Endothelial cell of umbilical vein (primary cell): ENCODE measurements at regions not wholly inside any gene's neighbourhood (a gene's known extent, or its start where the extent isn't known, plus 50 kb on each side); places are given as distances from the start of the nearest gene placed in this dataset.

Source experiments
- BruUV-seq: library from RNA; stranded (reverse); fragments of 400-500 nt; replicated peaks from 2 replicates; lab custom pipeline; 2021; lab: Mats Ljungman, UMichigan
- CTCF ChIA-PET: fragments of 300-600, 350-600 bp; sonication (Branson Sonifier 250); formaldehyde crosslinking; loops from one replicate; lab custom pipeline; 2021; ENCODE audit warnings: antibody characterized with exemption, inconsistent platforms; lab: Charles Lee
- POLR2A ChIA-PET: fragments of 300-600, 350-600 bp; sonication (Branson Sonifier 250); formaldehyde crosslinking; loops from one replicate; lab custom pipeline; 2021; ENCODE audit warnings: antibody characterized with exemption, inconsistent platforms; lab: Charles Lee
- DNase-seq: peaks from one replicate; pipeline ENCODE4 v3.0.0-alpha.2; 2011; ENCODE audit warnings: low read depth, low spot score
- FAIRE-seq: peaks from 2 replicates; lab custom pipeline; 2011; peaks lifted over from hg19 to GRCh38; lab: Jason Lieb, UNC
- H2AFZ ChIP-seq: 2 replicates; pipeline ENCODE4 v1.6.0; 2012; ENCODE audit warnings: low read depth, low read length, control low read depth, inconsistent platforms
- H3K27ac ChIP-seq: 2 replicates; pipeline ENCODE4 v1.5.1; 2011; ENCODE audit warnings: low read depth, mild to moderate bottlenecking, control low read depth, low read length, moderate library complexity; ENCODE audit not compliant: insufficient read depth
- H3K27me3 ChIP-seq, 2 experiments: 2 replicates each; pipeline versions ENCODE4 v1.6.0 to v1.6.1; 2011; ENCODE audit warnings: low read length in 2 of 2, mixed read lengths in 1 of 2; ENCODE audit not compliant: control insufficient read depth in 2 of 2, insufficient read depth in 2 of 2
- H3K36me3 ChIP-seq, 2 experiments: 2 replicates in 1 of 2; 3 replicates in 1 of 2; pipeline ENCODE4 v1.5.1; 2011; ENCODE audit warnings: low read length in 2 of 2, mild to moderate bottlenecking in 1 of 2, moderate library complexity in 1 of 2; ENCODE audit not compliant: control insufficient read depth in 2 of 2, insufficient read depth in 2 of 2; ENCODE audit errors: extremely low read depth in 1 of 2
- H3K4me1 ChIP-seq: 3 replicates; pipeline ENCODE4 v1.5.1; 2011; ENCODE audit warnings: mild to moderate bottlenecking, low read length; ENCODE audit not compliant: control insufficient read depth, insufficient read depth; ENCODE audit errors: extremely low read depth
- H3K4me2 ChIP-seq: 2 replicates; pipeline ENCODE4 v1.6.1; 2011; ENCODE audit warnings: low read length, control low read depth, mixed read lengths; ENCODE audit not compliant: insufficient read depth
- H3K4me3 ChIP-seq, 3 experiments: fragments of 200-600 bp in 1 of 3; sonication (generic), shearing (Covaris generic) in 1 of 3; replicated peaks in 1 of 3; 2 replicates each; pipeline ENCODE4 v1.5.1; 2011 to 2016; ENCODE audit warnings: control low read depth in 3 of 3, low read length in 3 of 3, mild to moderate bottlenecking in 2 of 3, inconsistent platforms in 1 of 3, low read depth in 1 of 3, moderate library complexity in 1 of 3; ENCODE audit not compliant: insufficient read depth in 1 of 3
- H3K79me2 ChIP-seq: 2 replicates; pipeline ENCODE4 v1.6.0; 2012; ENCODE audit warnings: low read length, inconsistent platforms; ENCODE audit not compliant: control insufficient read depth, insufficient read depth
- H3K9ac ChIP-seq: replicated peaks from 2 replicates; pipeline ENCODE3; 2011; ENCODE audit warnings: low read length, control low read depth; ENCODE audit not compliant: insufficient read depth; ENCODE audit errors: extremely low read depth
- H3K9me1 ChIP-seq: replicated peaks from 3 replicates; pipeline ENCODE4 v1.6.0; 2011; ENCODE audit warnings: mild to moderate bottlenecking, low read length; ENCODE audit not compliant: control insufficient read depth, insufficient read depth; ENCODE audit errors: extremely low read depth
- H3K9me3 ChIP-seq: replicated peaks from 2 replicates; pipeline ENCODE4 v1.5.1; 2012; ENCODE audit warnings: low read length, inconsistent platforms; ENCODE audit not compliant: control insufficient read depth, insufficient read depth
- H4K20me1 ChIP-seq: replicated peaks from 2 replicates; pipeline ENCODE3; 2011; ENCODE audit warnings: mild to moderate bottlenecking, low read length; ENCODE audit not compliant: control insufficient read depth, insufficient read depth; ENCODE audit errors: extremely low read depth
- CTCF ChIP-seq, 2 donors: IDR thresholded peaks; 1 replicate in 1 of 2; 2 replicates in 1 of 2; pipeline ENCODE4 v1.5.1; 2011; ENCODE audit warnings: low read length in 2 of 2, mild to moderate bottlenecking in 2 of 2, moderate library complexity in 2 of 2, control low read depth in 1 of 2, inconsistent platforms in 1 of 2, low read depth in 1 of 2; ENCODE audit not compliant: insufficient read depth in 1 of 2; ENCODE audit errors: extremely low read depth in 1 of 2
- EZH2 ChIP-seq: IDR thresholded peaks from 2 replicates; pipeline ENCODE4 v1.6.1; 2012; ENCODE audit warnings: borderline replicate concordance, low read depth, mild to moderate bottlenecking, moderate library complexity, low read length, inconsistent platforms; ENCODE audit not compliant: severe bottlenecking
- FOS ChIP-seq: IDR thresholded peaks from 2 replicates; pipeline ENCODE4 v1.6.1; 2011; ENCODE audit warnings: mild to moderate bottlenecking, low read length, moderate library complexity, borderline replicate concordance; ENCODE audit not compliant: insufficient read depth
- GATA2 ChIP-seq: IDR thresholded peaks from 2 replicates; pipeline ENCODE4 v1.7.0; 2011; ENCODE audit warnings: low read depth, mild to moderate bottlenecking, moderate library complexity, mixed read lengths, low read length; ENCODE audit not compliant: insufficient read length, insufficient read depth
- JUN ChIP-seq: IDR thresholded peaks from 2 replicates; pipeline ENCODE4 v1.6.1; 2011; ENCODE audit warnings: borderline replicate concordance, low read depth; ENCODE audit not compliant: insufficient read length, insufficient read depth
- MAX ChIP-seq: IDR thresholded peaks from 2 replicates; pipeline ENCODE4 v1.6.1; 2011; ENCODE audit not compliant: insufficient read depth, insufficient read length
- MYC ChIP-seq: IDR thresholded peaks from one replicate; pipeline ENCODE4 v1.6.1; 2011; ENCODE audit warnings: mild to moderate bottlenecking, low read depth, low read length
- POLR2A ChIP-seq: IDR thresholded peaks from 2 replicates; pipeline ENCODE4 v1.6.1; 2012; ENCODE audit warnings: low read depth, mild to moderate bottlenecking, control low read depth, low read length
- POLR2AphosphoS5 ChIP-seq: IDR thresholded peaks from 2 replicates; pipeline ENCODE4 v1.6.1; 2012; ENCODE audit warnings: low read depth, mild to moderate bottlenecking, control low read depth, low read length, moderate library complexity; ENCODE audit not compliant: insufficient read depth
- dilution Hi-C: fragments of 300-500 bp; cut with MboI; formaldehyde crosslinking; loops from one replicate; pipeline ENCODE4 v1.15.0; 2019; ENCODE audit warnings: low sequenced_read_pairs; ENCODE audit not compliant: extremely low pct_ligation_motif_present
- intact Hi-C: fragments of 100-400 bp; cut with micrococcal nuclease; formaldehyde crosslinking; loops from one replicate; pipeline ENCODE4 v1.10.0; 2022

DNA sequence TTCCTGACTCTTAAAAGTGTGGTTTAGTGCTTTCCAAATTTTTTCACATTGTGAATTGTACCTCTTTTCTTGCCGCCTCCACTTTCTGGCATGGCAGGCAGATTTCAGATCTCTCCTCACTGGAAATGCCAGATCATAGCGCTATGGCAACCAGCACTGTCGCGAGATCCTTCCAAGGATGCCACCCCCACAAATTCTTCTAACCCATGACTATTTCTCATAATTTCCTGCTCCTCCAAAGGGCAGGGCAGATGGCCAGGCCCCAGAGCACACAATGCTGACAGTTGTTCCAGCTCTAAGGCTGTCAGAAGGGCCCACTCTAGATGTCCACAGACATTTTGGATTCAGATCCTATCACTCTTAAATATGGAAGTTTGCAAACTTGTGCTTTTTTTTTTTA lies 446.2 kb upstream of the RIOK2 start:
- Histone ChIP-seq H3K79me2 (no peaks in the 10 kb centered on the region), H3K9ac (no peak overlapping the region), H3K4me2 (no peak overlapping the region), H3K27me3 (no peaks in the 10 kb centered on the region), H3K36me3 (no peaks in the 10 kb centered on the region), H3K4me3 (no peak overlapping the region), H4K20me1 (no peaks in the 10 kb centered on the region), H3K27ac (no peak overlapping the region), H3K4me1 (no peaks in the 10 kb centered on the region), H2AFZ (no peak overlapping the region), H3K9me3 (no peaks in the 10 kb centered on the region), H3K9me1 (no peaks in the 10 kb centered on the region)
- BruUV-seq, result no TSS peak
- TF ChIP-seq EZH2, result no peak
- TF ChIP-seq MAX, result no peak
- TF ChIP-seq POLR2A, result no peak
- TF ChIP-seq GATA2, result no peak
- no peak for TF ChIP-seq FOS
- no peak for TF ChIP-seq MYC
- TF ChIP-seq JUN, result no peak
- no peak for TF ChIP-seq CTCF (IDR thresholded peaks at IDR 0.05; ENCODE audit: extremely low read depth in 1 of 2, insufficient read depth in 1 of 2, low read depth in 1 of 2, low read length in 2 of 2)
- TF ChIP-seq POLR2AphosphoS5, result no peak
- CTCF ChIA-PET, result no interaction called here
- dilution Hi-C loops (no loop called here), intact Hi-C loops (no loop called here)
- DNase-seq (peak; percentile 33), FAIRE-seq (no peak)
- POLR2A ChIA-PET, result no interaction called here
